Spinal cord (tissue), 9 donors: ENCODE measurements at regions not wholly inside any gene's neighbourhood (a gene's known extent, or its start where the extent isn't known, plus 50 kb on each side); places are given as distances from the start of the nearest gene placed in this dataset.
"Not testable (repeated sequence)": the region's sequence is repeated elsewhere in the genome, so short reads cannot be mapped to it uniquely, and the experiment has no call there.

Experiments
- DNase-seq, 6 donors: peaks; one replicate each; pipeline versions ENCODE4 v3.0.0 to v3.0.0-alpha.2; 2013 to 2015; ENCODE audit warnings: low spot score in 6 of 6, low read depth in 4 of 6
- H3K27ac ChIP-seq: one replicate; pipeline ENCODE4 v1.5.1; 2013; ENCODE audit warnings: low read depth, low read length, control low read depth
- H3K27me3 ChIP-seq: one replicate; pipeline ENCODE4 v1.6.1; 2013; ENCODE audit warnings: low read length; ENCODE audit not compliant: control insufficient read depth, insufficient read depth
- H3K36me3 ChIP-seq: one replicate; pipeline ENCODE4 v1.6.1; 2013; ENCODE audit warnings: low read length; ENCODE audit not compliant: control insufficient read depth, insufficient read depth
- H3K4me1 ChIP-seq: one replicate; pipeline ENCODE4 v1.6.1; 2013; ENCODE audit warnings: low read length; ENCODE audit not compliant: control insufficient read depth, insufficient read depth
- H3K4me3 ChIP-seq: one replicate; pipeline ENCODE4 v1.5.1; 2013; ENCODE audit warnings: low read depth, low read length, control low read depth
- H3K9me3 ChIP-seq: one replicate; pipeline ENCODE4 v1.6.1; 2013; ENCODE audit warnings: low read length; ENCODE audit not compliant: control insufficient read depth, insufficient read depth
- WGBS: methylation state at CpG from one replicate; pipeline ENCODE4 v1.1.5; 2013; ENCODE audit warnings: missing lambda C conversion rate; ENCODE audit not compliant: insufficient coverage; 5-methylcytosine and 5-hydroxymethylcytosine counted together
- donor health status: healthy.

DNA sequence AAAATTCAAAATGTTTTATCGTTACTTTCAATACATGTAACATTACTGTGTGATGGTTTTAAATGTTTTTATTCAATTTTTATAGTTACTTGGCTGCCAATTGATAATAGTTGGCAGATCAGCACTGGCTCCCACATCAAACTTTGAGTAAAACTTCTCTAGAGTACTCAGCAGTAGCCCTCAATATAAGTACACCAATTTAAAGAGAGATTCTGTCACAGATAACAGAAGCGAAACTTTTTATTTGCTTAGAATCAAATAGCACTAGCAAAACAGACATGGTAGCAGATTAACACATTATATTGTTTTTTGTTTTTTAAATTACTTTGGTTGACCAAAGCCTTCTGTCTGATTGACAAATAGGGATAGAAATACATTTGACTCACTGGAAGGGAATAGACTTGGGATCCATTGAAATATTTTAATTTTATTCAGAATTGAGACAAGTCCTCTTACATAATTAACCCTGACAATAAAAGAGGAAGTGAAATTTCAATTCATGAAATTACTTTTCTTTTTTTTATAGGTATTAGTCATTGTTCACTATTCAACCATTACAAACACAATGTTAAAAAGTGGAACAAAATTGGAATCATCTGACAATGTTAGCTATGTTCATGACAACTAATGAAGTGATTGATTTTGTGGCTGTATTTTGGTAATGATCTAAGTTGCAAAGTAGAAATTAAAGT lies 554.9 kb downstream of the KLHL4 start:
- no peak for DNase-seq
- no peaks in the 10 kb centered on the region for H3K9me3 ChIP-seq
- no peaks in the 10 kb centered on the region for H3K27me3 ChIP-seq
- H3K4me3 ChIP-seq: no peak overlapping the region
- no peaks in the 10 kb centered on the region for H3K4me1 ChIP-seq
- no peaks in the 10 kb centered on the region for H3K36me3 ChIP-seq
- WGBS: no CpG with 5 or more reads among the region's 2 CpGs
- H3K27ac ChIP-seq: no peak overlapping the region

DNA sequence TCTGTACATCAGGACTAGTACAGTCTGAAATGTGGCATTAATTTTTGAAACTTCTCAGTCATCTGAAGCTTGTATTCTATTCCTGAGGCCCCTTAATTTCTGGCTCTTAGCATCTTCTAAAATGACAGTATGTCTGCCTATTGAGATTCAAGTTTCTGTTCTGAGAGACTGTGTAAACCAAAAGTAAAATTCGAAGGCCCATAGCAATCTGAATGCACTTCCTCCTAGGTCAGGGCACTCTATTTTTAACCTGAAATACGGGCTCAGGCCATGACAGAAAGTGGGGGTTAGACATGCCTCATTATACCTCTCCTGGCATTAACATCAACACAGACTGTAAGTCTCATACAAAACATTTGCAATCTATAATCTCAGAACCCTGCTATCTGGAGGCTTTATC lies 584.4 kb downstream of the KLHL4 start:
- WGBS: 50% methylated on average over 2 of the region's 2 CpGs
- Histone ChIP-seq H3K4me3 (no peak overlapping the region), H3K27ac (no peak overlapping the region), H3K4me1 (no peaks in the 10 kb centered on the region), H3K36me3 (no peaks in the 10 kb centered on the region), H3K27me3 (peaks cover 6% of the 10 kb centered on the region), H3K9me3 (no peaks in the 10 kb centered on the region)
- DNase-seq: no peak

DNA sequence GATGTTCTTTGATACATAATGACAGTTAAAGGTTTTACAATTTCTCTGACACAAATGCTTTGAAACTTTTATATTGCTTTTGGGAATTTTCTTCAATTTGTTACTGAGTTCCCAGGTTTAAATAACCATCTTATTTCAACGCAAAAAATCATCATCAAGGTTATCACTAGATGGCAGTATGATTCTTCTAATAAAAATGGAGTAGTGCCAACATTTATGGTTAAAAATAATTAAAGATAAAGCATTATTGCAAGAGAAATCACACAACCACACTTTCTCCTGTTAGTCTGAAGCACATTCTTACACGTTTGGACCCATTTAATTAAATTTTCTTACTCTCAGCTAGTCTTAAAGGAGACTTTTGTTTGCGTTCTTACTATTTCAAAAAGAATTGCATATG lies 611.3 kb upstream of the CPXCR1 start:
- H3K27me3 ChIP-seq: no peaks in the 10 kb centered on the region
- WGBS: no CpG with 5 or more reads among the region's 3 CpGs
- DNase-seq: peak in 2 of 6 donors; percentile 1 to 53

DNA sequence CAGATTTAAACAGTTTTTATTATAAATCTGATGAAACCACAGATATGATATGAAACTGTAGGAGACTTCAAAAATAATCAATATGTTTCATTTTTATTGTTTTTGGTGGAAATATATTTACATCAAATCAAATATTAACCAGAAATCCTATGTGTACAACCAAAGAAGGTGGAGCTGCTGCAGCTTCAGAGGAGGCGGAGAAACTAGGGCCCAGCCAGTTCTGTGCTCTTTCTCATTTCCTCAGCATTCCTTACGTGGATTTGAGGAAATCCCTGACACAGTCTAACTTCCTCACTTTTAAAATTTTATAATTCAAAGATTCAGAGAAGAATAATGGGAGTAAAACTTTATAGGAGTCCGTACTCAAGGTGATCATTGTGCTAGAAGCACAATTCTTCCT lies 610.7 kb upstream of the CPXCR1 start:
- H3K9me3 ChIP-seq: no peaks in the 10 kb centered on the region
- H3K27ac ChIP-seq: no peak overlapping the region
- no peaks in the 10 kb centered on the region for H3K36me3 ChIP-seq
- H3K4me3 ChIP-seq: no peak overlapping the region
- H3K4me1 ChIP-seq: no peaks in the 10 kb centered on the region
- 100% methylated on average over 1 of the region's 3 CpGs for WGBS
- H3K27me3 ChIP-seq: no peaks in the 10 kb centered on the region
- DNase-seq: no peak

More for the DNA sequence above, 611.3 kb upstream of the CPXCR1 start:
- Histone ChIP-seq H3K27ac (no peak overlapping the region), H3K4me1 (no peaks in the 10 kb centered on the region), H3K4me3 (no peak overlapping the region), H3K36me3 (no peaks in the 10 kb centered on the region), H3K9me3 (no peaks in the 10 kb centered on the region)

DNA sequence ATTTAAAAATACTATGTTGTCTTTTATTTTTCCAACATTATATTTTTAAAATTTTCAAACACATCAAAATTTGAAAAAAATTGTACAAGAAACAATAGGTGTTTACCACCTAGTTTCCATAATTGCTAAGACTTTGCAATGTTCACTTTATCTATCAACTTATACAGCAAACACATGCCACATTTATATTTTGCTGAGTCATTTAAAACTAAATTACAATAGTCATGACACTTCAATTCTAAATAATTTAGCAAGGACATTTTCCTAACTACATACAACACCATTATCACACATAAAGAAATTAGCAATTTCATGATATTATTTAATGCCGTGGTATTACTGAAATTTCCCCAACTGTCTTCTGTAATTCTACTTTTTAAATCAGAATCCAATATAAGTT lies 600.4 kb upstream of the CPXCR1 start:
- Histone ChIP-seq H3K4me3 (no peak overlapping the region), H3K27ac (no peak overlapping the region), H3K36me3 (no peaks in the 10 kb centered on the region), H3K4me1 (no peaks in the 10 kb centered on the region), H3K9me3 (no peaks in the 10 kb centered on the region), H3K27me3 (no peaks in the 10 kb centered on the region)
- DNase-seq: no peak
- no CpG with 5 or more reads among the region's 1 CpG for WGBS

DNA sequence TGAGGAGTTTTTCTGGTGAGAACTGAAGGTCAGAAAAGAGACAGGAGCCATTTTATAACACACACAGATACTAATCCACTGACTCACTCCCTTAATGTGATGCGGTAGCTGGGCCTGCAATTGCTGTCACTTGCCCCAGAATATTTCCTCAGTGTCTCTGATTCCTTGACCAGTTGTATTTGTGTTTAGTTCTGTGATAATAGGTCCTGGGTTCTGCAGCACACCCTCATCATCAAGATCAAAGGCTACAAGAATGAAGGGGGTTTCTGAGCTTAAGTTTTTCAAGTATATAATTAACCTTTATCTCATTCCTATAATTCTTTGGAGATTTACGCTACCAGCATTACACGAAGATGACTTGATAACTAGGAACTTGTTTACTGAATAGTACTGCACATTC lies 576.5 kb upstream of the CPXCR1 start:
- Histone ChIP-seq H3K9me3 (no peaks in the 10 kb centered on the region), H3K36me3 (no peaks in the 10 kb centered on the region), H3K27ac (no peak overlapping the region), H3K4me1 (no peaks in the 10 kb centered on the region), H3K27me3 (peaks cover 2% of the 10 kb centered on the region), H3K4me3 (no peak overlapping the region)
- no CpG with 5 or more reads among the region's 3 CpGs for WGBS
- DNase-seq: no peak

DNA sequence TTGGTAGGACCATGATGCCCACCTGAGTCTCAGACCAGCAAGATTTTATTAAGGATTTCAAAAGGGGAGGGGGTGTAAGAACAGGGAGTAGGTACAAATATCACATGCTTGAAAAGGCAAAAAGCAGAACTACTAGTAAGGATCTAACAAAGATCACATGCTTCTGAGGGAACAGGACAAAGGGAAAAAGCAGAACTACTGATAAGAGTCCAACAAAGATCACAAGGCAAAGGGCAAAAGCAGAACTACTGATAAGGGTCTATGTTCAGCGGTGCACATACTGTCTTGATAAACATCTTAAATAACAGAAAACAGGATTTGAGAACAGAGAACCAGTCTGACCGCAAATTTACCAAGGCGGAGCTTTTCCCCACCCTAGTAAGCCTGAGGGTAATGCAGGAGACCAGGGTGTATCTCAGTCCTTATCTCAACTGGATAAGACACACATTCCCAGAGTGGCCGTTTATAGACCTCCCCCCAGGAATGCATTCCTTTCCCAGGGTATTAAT lies 573.0 kb upstream of the CPXCR1 start:
- H3K36me3 ChIP-seq, H3K27me3 ChIP-seq, H3K27ac ChIP-seq, DNase-seq, H3K4me3 ChIP-seq, H3K4me1 ChIP-seq, H3K9me3 ChIP-seq: not testable (repeated sequence)
- 100% methylated on average over 2 of the region's 4 CpGs for WGBS

DNA sequence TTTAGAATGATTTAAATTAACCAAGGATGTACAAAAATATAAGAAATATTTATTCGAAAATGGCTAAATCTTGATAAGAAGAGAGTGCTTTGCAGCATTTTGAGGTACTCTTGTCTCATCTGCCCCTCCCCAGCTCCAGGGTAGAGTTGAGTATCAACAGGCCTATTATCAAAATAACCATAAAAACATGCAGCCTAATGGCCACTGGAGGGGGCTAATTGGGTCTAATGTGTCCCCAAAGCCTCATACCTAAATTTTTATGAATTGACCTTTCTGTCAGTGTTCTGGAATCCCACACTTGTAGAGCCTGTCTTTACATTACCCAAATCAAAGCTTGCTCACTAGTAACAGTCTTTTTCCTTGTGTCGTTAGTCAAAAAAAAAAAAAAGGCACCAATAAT lies 544.9 kb upstream of the CPXCR1 start:
- H3K27me3 ChIP-seq: no peaks in the 10 kb centered on the region
- no peaks in the 10 kb centered on the region for H3K4me1 ChIP-seq
- no peak overlapping the region for H3K4me3 ChIP-seq
- no peak for DNase-seq
- H3K27ac ChIP-seq: no peak overlapping the region
- H3K9me3 ChIP-seq: no peaks in the 10 kb centered on the region
- H3K36me3 ChIP-seq: no peaks in the 10 kb centered on the region
- 86% methylated on average over 1 of the region's 2 CpGs for WGBS

DNA sequence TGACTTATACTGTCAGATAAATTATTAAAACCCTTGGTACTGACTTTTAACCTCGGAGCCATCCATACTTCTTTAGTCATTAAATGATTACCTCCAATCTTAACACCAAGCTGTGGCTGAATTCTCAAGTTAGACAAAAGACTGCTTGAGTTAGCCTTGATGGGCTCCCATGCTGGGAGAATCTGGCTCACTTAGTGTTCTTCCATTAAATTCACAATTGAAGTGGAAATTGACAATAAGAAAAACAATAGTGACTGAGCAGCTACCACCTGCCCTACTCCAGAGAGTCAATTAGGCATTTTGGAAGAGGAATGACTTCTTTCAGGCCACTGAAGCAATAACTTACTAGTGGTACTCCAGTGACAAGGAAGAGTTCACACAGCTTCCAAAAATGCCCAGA lies 503.0 kb upstream of the CPXCR1 start:
- Histone ChIP-seq H3K4me1 (no peaks in the 10 kb centered on the region), H3K4me3 (no peak overlapping the region), H3K9me3 (no peaks in the 10 kb centered on the region), H3K36me3 (no peaks in the 10 kb centered on the region), H3K27me3 (no peaks in the 10 kb centered on the region), H3K27ac (no peak overlapping the region)
- DNase-seq: peak in 1 of 6 donors; percentile 19
- 0% methylated on average over 1 of the region's 1 CpG for WGBS

DNA sequence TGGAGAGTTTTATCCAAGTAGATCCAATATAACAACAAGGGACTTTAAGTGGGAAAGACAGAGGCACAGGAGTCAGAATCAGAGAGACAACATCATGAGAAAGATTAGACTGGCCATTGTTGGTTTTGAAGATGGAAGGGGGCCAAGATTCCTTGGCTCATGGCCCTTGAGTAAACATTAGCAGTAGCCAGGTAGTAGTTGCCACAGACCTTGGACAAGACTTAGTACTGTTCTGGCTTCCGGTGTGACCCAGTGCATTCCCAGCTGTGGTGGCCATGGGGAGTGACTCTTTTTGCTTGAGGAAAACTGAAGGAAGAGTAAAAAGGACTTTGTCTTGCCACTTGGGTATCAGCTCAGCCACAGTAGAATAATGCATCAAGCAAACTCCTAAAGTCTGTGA lies 462.2 kb upstream of the CPXCR1 start:
- Histone ChIP-seq H3K9me3 (no peaks in the 10 kb centered on the region), H3K36me3 (no peaks in the 10 kb centered on the region), H3K27me3 (no peaks in the 10 kb centered on the region), H3K4me1 (no peaks in the 10 kb centered on the region), H3K27ac (no peak overlapping the region), H3K4me3 (no peak overlapping the region)
- 88% methylated on average over 1 of the region's 1 CpG for WGBS
- DNase-seq: no peak
